Tibial artery (tissue), 4 donors: ENCODE measurements at regions not wholly inside any gene's neighbourhood (a gene's known extent, or its start where the extent isn't known, plus 50 kb on each side); places are given as distances from the start of the nearest gene placed in this dataset.

Experiments used
- DNase-seq, 2 donors: peaks; one replicate each; pipeline ENCODE4 v3.0.0-alpha.2; 2019
- H3K27ac ChIP-seq, 2 donors: fragments of 200-600 bp; sonication (generic) in 1 of 2; 1 replicate in 1 of 2; 2 replicates in 1 of 2; pipeline ENCODE4 v1.5.1; 2018 to 2019; ENCODE audit warnings: mild to moderate bottlenecking in 1 of 2
- H3K27me3 ChIP-seq, 2 donors: fragments of 200-600 bp; sonication (generic) in 1 of 2; one replicate each; pipeline versions ENCODE4 v1.5.1 to v1.6.0; 2016 to 2019
- H3K36me3 ChIP-seq, 3 donors: fragments of 200-600 bp; sonication (generic) in 2 of 3; one replicate each; pipeline ENCODE4 v1.5.1; 2016 to 2019; ENCODE audit warnings: mild to moderate bottlenecking in 2 of 3
- H3K4me1 ChIP-seq, 4 donors: fragments of 200-600 bp; sonication (generic) in 2 of 4; 1 replicate in 3 of 4; 2 replicates in 1 of 4; pipeline ENCODE4 v1.5.1; 2016 to 2019
- H3K4me3 ChIP-seq, 2 donors: fragments of 200-600 bp; sonication (generic) in 1 of 2; 1 replicate in 1 of 2; 2 replicates in 1 of 2; pipeline ENCODE4 v1.5.1; 2018 to 2019; ENCODE audit warnings: mild to moderate bottlenecking in 2 of 2
- H3K9me3 ChIP-seq, 3 donors: fragments of 200-600 bp; sonication (generic) in 1 of 3; one replicate each; pipeline ENCODE4 v1.5.1; 2016 to 2019
- CTCF ChIP-seq, 2 experiments: fragments of 200-600 bp in 1 of 2; fragments of 450-650 bp in 1 of 2; IDR thresholded peaks; one replicate each; pipeline ENCODE4 v1.5.1; 2017 to 2019; ENCODE audit warnings: antibody characterized with exemption in 2 of 2, mild to moderate bottlenecking in 1 of 2, moderate library complexity in 1 of 2
- intact Hi-C: fragments of 100-400 bp; cut with DNase I; formaldehyde crosslinking; loops from one replicate; pipeline ENCODE4 v1.15.0; 2023; ENCODE audit warnings: low total_unique reads

GRCh38 chr21:27590271-27590670 lies 623.4 kb upstream of the ADAMTS5 start:
- Histone ChIP-seq H3K27me3 (no peaks in the 10 kb centered on the region), H3K27ac (no peak overlapping the region), H3K36me3 (no peaks in the 10 kb centered on the region), H3K4me3 (no peak overlapping the region), H3K4me1 (no peaks in the 10 kb centered on the region), H3K9me3 (no peaks in the 10 kb centered on the region)
- TF ChIP-seq CTCF (IDR thresholded peaks at IDR 0.05): no peak
- intact Hi-C loops: no loop called here
- DNase-seq: peak in 1 of 2 donors; percentile 30

GRCh38 chr21:27589781-27590180 lies 622.9 kb upstream of the ADAMTS5 start:
- no peak for TF ChIP-seq CTCF (IDR thresholded peaks at IDR 0.05)
- intact Hi-C loops: no loop called here
- Histone ChIP-seq H3K4me3 (no peak overlapping the region), H3K36me3 (no peaks in the 10 kb centered on the region), H3K9me3 (no peaks in the 10 kb centered on the region), H3K4me1 (no peaks in the 10 kb centered on the region), H3K27ac (no peak overlapping the region), H3K27me3 (no peaks in the 10 kb centered on the region)
- DNase-seq: no peak

GRCh38 chr21:27586986-27587385 lies 620.1 kb upstream of the ADAMTS5 start:
- intact Hi-C loops: no loop called here
- peaks cover 0 to 16% (median 0%) of the 10 kb centered on the region in 4 donors for H3K4me1 ChIP-seq
- H3K27ac ChIP-seq: no peak overlapping the region
- no peaks in the 10 kb centered on the region for H3K9me3 ChIP-seq
- no peak for TF ChIP-seq CTCF (IDR thresholded peaks at IDR 0.05)
- no peaks in the 10 kb centered on the region for H3K36me3 ChIP-seq
- H3K4me3 ChIP-seq: no peak overlapping the region
- no peaks in the 10 kb centered on the region for H3K27me3 ChIP-seq
- no peak for DNase-seq

GRCh38 chr21:27586326-27586725 lies 619.4 kb upstream of the ADAMTS5 start:
- H3K27ac ChIP-seq: no peak overlapping the region
- intact Hi-C loops: no loop called here
- H3K4me3 ChIP-seq: no peak overlapping the region
- no peak for DNase-seq
- no peaks in the 10 kb centered on the region for H3K27me3 ChIP-seq
- peaks cover 0 to 16% (median 0%) of the 10 kb centered on the region in 4 donors for H3K4me1 ChIP-seq
- H3K36me3 ChIP-seq: no peaks in the 10 kb centered on the region
- no peaks in the 10 kb centered on the region for H3K9me3 ChIP-seq
- TF ChIP-seq CTCF (IDR thresholded peaks at IDR 0.05): no peak

- Histone ChIP-seq H3K9me3 (no peaks in the 10 kb centered on the region), H3K4me1 (peaks cover 0 to 16% (median 0%) of the 10 kb centered on the region in 4 donors), H3K27me3 (no peaks in the 10 kb centered on the region), H3K27ac (no peak overlapping the region), H3K36me3 (no peaks in the 10 kb centered on the region), H3K4me3 (no peak overlapping the region)
- TF ChIP-seq CTCF (IDR thresholded peaks at IDR 0.05): no peak
- no peak for DNase-seq
- intact Hi-C loops: no loop called here
These were observed 617.4 kb upstream of the ADAMTS5 start for GRCh38 chr21:27584256-27584655.

- Histone ChIP-seq H3K4me3 (no peak overlapping the region), H3K36me3 (no peaks in the 10 kb centered on the region), H3K27me3 (no peaks in the 10 kb centered on the region), H3K9me3 (no peaks in the 10 kb centered on the region), H3K4me1 (peaks cover 0 to 16% (median 0%) of the 10 kb centered on the region in 4 donors), H3K27ac (no peak overlapping the region)
- intact Hi-C loops: no loop called here
- no peak for TF ChIP-seq CTCF (IDR thresholded peaks at IDR 0.05)
- no peak for DNase-seq
These were observed 616.1 kb upstream of the ADAMTS5 start for GRCh38 chr21:27582948-27583430.
